ENCODE measurements at regions not wholly inside any gene's neighbourhood (a gene's known extent, or its start where the extent isn't known, plus 50 kb on each side); places are given as distances from the start of the nearest gene placed in this dataset.

- WGBS, 2 donors: 90 to 92% methylated on average over 4 of the region's 4 CpGs
- no peak for ATAC-seq (ENCODE audit: insufficient read depth, low FRiP score)
- peaks cover 0 to 2% (median 0%) of the 10 kb centered on the region in 5 donors for H3K4me1 ChIP-seq (ENCODE audit: control insufficient read depth in 5 of 5, insufficient read depth in 5 of 5, low read length in 5 of 5)
- no peaks in the 10 kb centered on the region for H3K27me3 ChIP-seq (ENCODE audit: control insufficient read depth in 3 of 3, insufficient read depth in 3 of 3, low read length in 2 of 3)
- no peak overlapping the region for H3K9ac ChIP-seq (ENCODE audit: insufficient read depth in 1 of 2, low read length in 2 of 2)
- no peak for TF ChIP-seq CTCF (IDR thresholded peaks at IDR 0.05; ENCODE audit: control extremely low read depth, extremely low read depth)
- no peaks in the 10 kb centered on the region for H3K36me3 ChIP-seq (ENCODE audit: control insufficient read depth in 4 of 4, insufficient read depth in 4 of 4, low read length in 4 of 4)
- DNase-seq: no peak
- H3K9me3 ChIP-seq (ENCODE audit: control insufficient read depth in 4 of 4, insufficient read depth in 3 of 4, low read length in 3 of 4): no peaks in the 10 kb centered on the region
- H3K4me3 ChIP-seq: no peak overlapping the region
- H3K27ac ChIP-seq (ENCODE audit: low read depth in 1 of 2, low read length in 1 of 2): no peak overlapping the region
Observed at GRCh38 chr6:43843669-43844171, 73.7 kb downstream of the VEGFA start.

GRCh38 chr6:43843097-43843645, 73.2 kb downstream of the VEGFA start:
- TF ChIP-seq CTCF (IDR thresholded peaks at IDR 0.05; ENCODE audit: control extremely low read depth, extremely low read depth): no peak
- no peaks in the 10 kb centered on the region for H3K9me3 ChIP-seq (ENCODE audit: control insufficient read depth in 4 of 4, insufficient read depth in 3 of 4, low read length in 3 of 4)
- H3K27ac ChIP-seq (ENCODE audit: low read depth in 1 of 2, low read length in 1 of 2): no peak overlapping the region
- 66 to 79% methylated on average over 5 of the region's 5 CpGs for WGBS, 2 donors
- no peak for DNase-seq
- H3K27me3 ChIP-seq (ENCODE audit: control insufficient read depth in 3 of 3, insufficient read depth in 3 of 3, low read length in 2 of 3): no peaks in the 10 kb centered on the region
- peaks cover 0 to 3% (median under 1%) of the 10 kb centered on the region in 5 donors for H3K4me1 ChIP-seq (ENCODE audit: control insufficient read depth in 5 of 5, insufficient read depth in 5 of 5, low read length in 5 of 5)
- no peaks in the 10 kb centered on the region for H3K36me3 ChIP-seq (ENCODE audit: control insufficient read depth in 4 of 4, insufficient read depth in 4 of 4, low read length in 4 of 4)
- no peak overlapping the region for H3K9ac ChIP-seq (ENCODE audit: insufficient read depth in 1 of 2, low read length in 2 of 2)
- no peak for ATAC-seq (ENCODE audit: insufficient read depth, low FRiP score)
- H3K4me3 ChIP-seq: no peak overlapping the region

- TF ChIP-seq CTCF (IDR thresholded peaks at IDR 0.05; ENCODE audit: control extremely low read depth, extremely low read depth): no peak
- no peaks in the 10 kb centered on the region for H3K27me3 ChIP-seq (ENCODE audit: control insufficient read depth in 3 of 3, insufficient read depth in 3 of 3, low read length in 2 of 3)
- no peak overlapping the region for H3K27ac ChIP-seq (ENCODE audit: low read depth in 1 of 2, low read length in 1 of 2)
- ATAC-seq (ENCODE audit: insufficient read depth, low FRiP score): no peak
- H3K36me3 ChIP-seq (ENCODE audit: control insufficient read depth in 4 of 4, insufficient read depth in 4 of 4, low read length in 4 of 4): no peaks in the 10 kb centered on the region
- no peak for DNase-seq
- H3K4me3 ChIP-seq: no peak overlapping the region
- WGBS, 2 donors: 89 to 90% methylated on average over 10 of the region's 10 CpGs
- H3K9ac ChIP-seq (ENCODE audit: insufficient read depth in 1 of 2, low read length in 2 of 2): no peak overlapping the region
- peaks cover 0 to 12% (median 2%) of the 10 kb centered on the region in 5 donors for H3K4me1 ChIP-seq (ENCODE audit: control insufficient read depth in 5 of 5, insufficient read depth in 5 of 5, low read length in 5 of 5)
- H3K9me3 ChIP-seq (ENCODE audit: control insufficient read depth in 4 of 4, insufficient read depth in 3 of 4, low read length in 3 of 4): no peaks in the 10 kb centered on the region
Observed at GRCh38 chr6:43842231-43842794, 72.3 kb downstream of the VEGFA start.

Data from lung (tissue), 11 donors.